ENCODE measurements at regions not wholly inside any gene's neighbourhood (a gene's known extent, or its start where the extent isn't known, plus 50 kb on each side); places are given as distances from the start of the nearest gene placed in this dataset.

- no peak for DNase-seq (ENCODE audit: extremely low spot score, unreplicated experiment)
- TF ChIP-seq CTCF (conservative IDR thresholded peaks at IDR 0.05): no peak
- Mint-ChIP-seq H3K4me3 (no peak overlapping the region), H3K4me1 (ENCODE audit: unreplicated experiment) (no peaks in the 10 kb centered on the region), H3K36me3 (no peaks in the 10 kb centered on the region), H3K27ac (no peak overlapping the region), H3K9me3 (no peaks in the 10 kb centered on the region), H3K27me3 (no peaks in the 10 kb centered on the region)
Observed at GRCh38 chr6:66851930-66852329, 1144.9 kb upstream of the EYS start.

- Mint-ChIP-seq H3K4me3 (no peak overlapping the region), H3K9me3 (no peaks in the 10 kb centered on the region), H3K27ac (no peak overlapping the region), H3K4me1 (ENCODE audit: unreplicated experiment) (no peaks in the 10 kb centered on the region), H3K27me3 (no peaks in the 10 kb centered on the region), H3K36me3 (no peaks in the 10 kb centered on the region)
- TF ChIP-seq CTCF (conservative IDR thresholded peaks at IDR 0.05): no peak
- no peak for DNase-seq (ENCODE audit: extremely low spot score, unreplicated experiment)
Observed at GRCh38 chr6:66849843-66850242, 1142.8 kb upstream of the EYS start.

GRCh38 chr6:66848244-66848953 lies 1141.4 kb upstream of the EYS start:
- Mint-ChIP-seq H3K9me3 (no peaks in the 10 kb centered on the region), H3K36me3 (no peaks in the 10 kb centered on the region), H3K27ac (no peak overlapping the region), H3K4me1 (ENCODE audit: unreplicated experiment) (no peaks in the 10 kb centered on the region), H3K4me3 (no peak overlapping the region), H3K27me3 (no peaks in the 10 kb centered on the region)
- no peak for TF ChIP-seq CTCF (conservative IDR thresholded peaks at IDR 0.05)
- no peak for DNase-seq (ENCODE audit: extremely low spot score, unreplicated experiment)

- no peak for DNase-seq (ENCODE audit: extremely low spot score, unreplicated experiment)
- no peaks in the 10 kb centered on the region for H3K27me3 Mint-ChIP-seq
- no peaks in the 10 kb centered on the region for H3K9me3 Mint-ChIP-seq
- H3K36me3 Mint-ChIP-seq: no peaks in the 10 kb centered on the region
- H3K27ac Mint-ChIP-seq: no peak overlapping the region
- no peaks in the 10 kb centered on the region for H3K4me1 Mint-ChIP-seq (ENCODE audit: unreplicated experiment)
- no peak overlapping the region for H3K4me3 Mint-ChIP-seq
- no peak for TF ChIP-seq CTCF (conservative IDR thresholded peaks at IDR 0.05)
Observed at GRCh38 chr6:66838764-66839163, 1131.7 kb upstream of the EYS start.

- DNase-seq (ENCODE audit: extremely low spot score, unreplicated experiment): no peak
- Mint-ChIP-seq H3K9me3 (no peaks in the 10 kb centered on the region), H3K4me3 (no peak overlapping the region), H3K4me1 (ENCODE audit: unreplicated experiment) (no peaks in the 10 kb centered on the region), H3K27ac (no peak overlapping the region), H3K36me3 (no peaks in the 10 kb centered on the region), H3K27me3 (no peaks in the 10 kb centered on the region)
- TF ChIP-seq CTCF (conservative IDR thresholded peaks at IDR 0.05): no peak
Observed at GRCh38 chr6:66825539-66825938, 1118.5 kb upstream of the EYS start.

GRCh38 chr6:66814156-66814555 lies 1107.1 kb upstream of the EYS start:
- H3K36me3 Mint-ChIP-seq: no peaks in the 10 kb centered on the region
- no peak overlapping the region for H3K4me3 Mint-ChIP-seq
- no peak for DNase-seq (ENCODE audit: extremely low spot score, unreplicated experiment)
- H3K27ac Mint-ChIP-seq: no peak overlapping the region
- no peaks in the 10 kb centered on the region for H3K27me3 Mint-ChIP-seq
- no peaks in the 10 kb centered on the region for H3K9me3 Mint-ChIP-seq
- TF ChIP-seq CTCF (conservative IDR thresholded peaks at IDR 0.05): no peak
- H3K4me1 Mint-ChIP-seq (ENCODE audit: unreplicated experiment): no peaks in the 10 kb centered on the region
